Mesodermal cell (in vitro differentiated cells): ENCODE measurements at regions not wholly inside any gene's neighbourhood (a gene's known extent, or its start where the extent isn't known, plus 50 kb on each side); places are given as distances from the start of the nearest gene placed in this dataset.
"Not testable (repeated sequence)": the region's sequence is repeated elsewhere in the genome, so short reads cannot be mapped to it uniquely, and the experiment has no call there.

Experiments used
- H3K27ac ChIP-seq: 2 replicates; pipeline ENCODE4 v1.7.0; 2013; ENCODE audit warnings: mild to moderate bottlenecking, low read depth, low read length, moderate library complexity; ENCODE audit not compliant: severe bottlenecking
- H3K36me3 ChIP-seq: 2 replicates; pipeline ENCODE4 v1.7.1; 2013; ENCODE audit warnings: mild to moderate bottlenecking, low read length, moderate library complexity; ENCODE audit not compliant: control insufficient read depth, insufficient read depth
- H3K4me1 ChIP-seq: one replicate; pipeline ENCODE4 v1.7.1; 2013; ENCODE audit warnings: mild to moderate bottlenecking, low read length; ENCODE audit not compliant: insufficient read depth, control insufficient read depth, poor library complexity, severe bottlenecking
- H3K4me3 ChIP-seq: 2 replicates; pipeline ENCODE4 v1.7.0; 2013; ENCODE audit warnings: low read length, control low read depth, mild to moderate bottlenecking; ENCODE audit not compliant: insufficient read depth, poor library complexity, severe bottlenecking; ENCODE audit errors: extremely low read depth
- H3K9me3 ChIP-seq: 2 replicates; pipeline ENCODE4 v1.7.1; 2013; ENCODE audit warnings: mild to moderate bottlenecking, low read length, moderate library complexity; ENCODE audit not compliant: control insufficient read depth
- WGBS, 2 experiments: methylation state at CpG; one replicate each; pipeline ENCODE4 v1.1.5; 2013; ENCODE audit warnings: missing lambda C conversion rate in 2 of 2; ENCODE audit not compliant: insufficient coverage in 2 of 2; 5-methylcytosine and 5-hydroxymethylcytosine counted together

DNA sequence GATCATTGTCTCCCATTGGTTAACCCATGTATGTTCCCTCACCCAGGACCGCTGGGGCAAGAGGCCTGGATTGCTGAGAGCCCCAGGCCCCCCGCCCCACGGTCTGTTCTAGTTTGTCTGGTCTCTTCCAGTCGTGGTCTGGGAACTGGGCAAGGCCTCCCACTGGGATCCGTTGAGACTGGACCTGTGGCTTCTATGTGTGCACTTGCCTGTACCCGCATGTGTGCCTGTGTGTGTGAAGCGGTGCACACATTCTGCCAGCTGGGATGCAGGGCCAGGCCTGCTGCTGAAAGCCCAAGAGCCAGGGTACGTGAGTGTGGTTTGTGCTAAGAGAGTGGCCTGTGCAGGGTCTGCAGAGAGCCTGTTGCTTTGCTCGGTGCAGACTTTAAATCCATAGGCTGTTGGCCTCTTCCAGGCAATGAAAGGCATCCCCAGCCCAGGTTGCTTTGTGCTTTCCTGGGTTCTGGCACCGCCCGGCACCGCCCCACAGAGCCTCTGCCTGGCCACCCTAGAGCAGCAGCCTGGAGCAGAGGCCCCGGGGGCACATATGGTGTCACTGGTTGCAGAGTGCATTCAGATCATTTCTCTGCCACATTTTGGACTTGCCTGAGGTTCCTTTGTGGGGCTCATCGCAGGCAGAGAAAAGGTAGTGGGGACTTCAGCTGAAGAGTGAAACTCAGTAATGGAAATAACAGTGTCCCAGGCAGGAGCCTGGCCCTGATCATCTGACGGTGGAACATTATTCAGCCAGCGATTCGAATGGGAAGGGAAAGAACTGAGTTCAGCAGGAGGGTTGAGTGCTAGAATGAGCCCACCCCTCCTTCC, 215.5 kb downstream of the GLRX3 start:
- WGBS, 2 experiments, result 83 to 89% methylated on average over 17 of the region's 17 CpGs

DNA sequence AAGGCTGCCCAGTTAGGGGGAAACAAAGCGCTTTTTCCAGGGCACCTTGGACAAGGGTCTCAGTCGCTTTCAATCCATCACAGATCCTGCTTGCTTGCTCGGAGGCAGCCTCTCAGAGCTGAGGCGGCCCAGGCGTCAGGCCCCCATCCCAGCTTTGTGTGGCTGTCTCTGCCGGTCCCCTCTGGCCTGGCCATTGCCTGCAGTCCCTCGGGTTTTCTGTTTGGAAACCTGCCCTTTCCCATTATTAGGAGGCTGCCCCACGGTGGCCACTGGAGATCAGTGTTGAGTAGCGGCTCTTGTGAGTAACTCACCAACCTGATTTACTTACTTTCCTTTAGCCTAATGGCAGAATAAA, 216.1 kb downstream of the GLRX3 start:
- 75 to 78% methylated on average over 6 to 7 of the region's 9 CpGs for WGBS, 2 experiments
- H3K4me1 ChIP-seq, result no peaks in the 10 kb centered on the region
- H3K36me3 ChIP-seq, result no peaks in the 10 kb centered on the region
- no peaks in the 10 kb centered on the region for H3K9me3 ChIP-seq
- H3K4me3 ChIP-seq, result no peak overlapping the region
- H3K27ac ChIP-seq, result no peak overlapping the region

More for the DNA sequence above, 215.5 kb downstream of the GLRX3 start:
- Histone ChIP-seq H3K9me3 (no peaks in the 10 kb centered on the region), H3K4me3 (no peak overlapping the region), H3K27ac (no peak overlapping the region), H3K36me3 (no peaks in the 10 kb centered on the region), H3K4me1 (no peaks in the 10 kb centered on the region)

DNA sequence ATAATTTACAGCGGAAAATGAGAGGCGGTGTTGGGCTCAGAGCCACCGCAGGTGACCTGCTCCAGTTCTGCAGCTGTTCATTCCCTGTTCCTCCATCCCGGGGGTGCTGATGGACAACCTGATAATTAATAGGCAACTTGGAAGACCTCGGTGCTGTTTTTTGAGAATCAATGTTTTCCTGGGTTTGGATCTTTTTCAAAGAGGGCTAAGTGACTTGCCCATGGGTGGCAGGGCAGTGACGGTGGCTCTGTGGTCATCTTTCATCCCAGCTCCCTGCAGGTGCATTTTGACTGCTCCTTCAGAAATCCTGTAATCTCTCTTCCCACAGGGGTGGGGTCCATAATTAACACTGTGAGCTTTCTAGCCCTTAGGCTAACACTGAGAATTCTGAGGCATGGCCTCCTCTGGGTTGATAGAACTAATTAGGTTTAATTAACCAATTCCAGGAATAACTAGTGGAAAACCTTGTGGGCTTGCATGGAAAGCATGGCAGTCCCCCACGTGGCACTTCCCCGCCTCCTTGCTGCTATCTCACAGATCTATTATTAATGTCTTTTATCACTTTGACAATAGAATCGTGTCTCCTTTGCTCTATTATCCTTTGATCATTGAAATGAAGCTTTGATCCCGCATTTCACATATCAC, 217.9 kb downstream of the GLRX3 start:
- Histone ChIP-seq H3K36me3 (no peaks in the 10 kb centered on the region), H3K4me3 (no peak overlapping the region), H3K9me3 (no peaks in the 10 kb centered on the region), H3K4me1 (no peaks in the 10 kb centered on the region), H3K27ac (no peak overlapping the region)
- 95 to 97% methylated on average over 9 of the region's 10 CpGs for WGBS, 2 experiments

DNA sequence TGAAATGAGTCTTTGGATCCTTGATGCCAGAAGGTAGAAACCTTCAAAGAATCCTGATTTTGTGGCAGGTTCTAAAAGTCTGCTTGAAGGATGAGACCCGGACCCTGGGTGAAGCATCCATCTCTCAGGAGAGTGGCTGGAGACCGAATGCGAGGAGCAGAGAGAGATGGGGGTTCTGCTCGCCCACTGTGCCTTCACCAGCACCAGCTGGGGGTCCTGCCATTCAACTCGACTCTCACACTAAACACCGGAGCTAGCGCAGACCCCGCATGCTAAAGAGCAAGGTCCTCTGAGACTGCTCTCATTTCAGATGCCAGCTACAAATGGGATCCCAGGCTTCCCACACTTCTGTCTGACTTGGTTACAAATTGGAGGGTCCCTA, 218.4 kb downstream of the GLRX3 start:
- 91 to 93% methylated on average over 6 to 8 of the region's 8 CpGs for WGBS, 2 experiments
- Histone ChIP-seq H3K4me1 (no peaks in the 10 kb centered on the region), H3K36me3 (no peaks in the 10 kb centered on the region), H3K9me3 (no peaks in the 10 kb centered on the region), H3K27ac (no peak overlapping the region), H3K4me3 (no peak overlapping the region)

DNA sequence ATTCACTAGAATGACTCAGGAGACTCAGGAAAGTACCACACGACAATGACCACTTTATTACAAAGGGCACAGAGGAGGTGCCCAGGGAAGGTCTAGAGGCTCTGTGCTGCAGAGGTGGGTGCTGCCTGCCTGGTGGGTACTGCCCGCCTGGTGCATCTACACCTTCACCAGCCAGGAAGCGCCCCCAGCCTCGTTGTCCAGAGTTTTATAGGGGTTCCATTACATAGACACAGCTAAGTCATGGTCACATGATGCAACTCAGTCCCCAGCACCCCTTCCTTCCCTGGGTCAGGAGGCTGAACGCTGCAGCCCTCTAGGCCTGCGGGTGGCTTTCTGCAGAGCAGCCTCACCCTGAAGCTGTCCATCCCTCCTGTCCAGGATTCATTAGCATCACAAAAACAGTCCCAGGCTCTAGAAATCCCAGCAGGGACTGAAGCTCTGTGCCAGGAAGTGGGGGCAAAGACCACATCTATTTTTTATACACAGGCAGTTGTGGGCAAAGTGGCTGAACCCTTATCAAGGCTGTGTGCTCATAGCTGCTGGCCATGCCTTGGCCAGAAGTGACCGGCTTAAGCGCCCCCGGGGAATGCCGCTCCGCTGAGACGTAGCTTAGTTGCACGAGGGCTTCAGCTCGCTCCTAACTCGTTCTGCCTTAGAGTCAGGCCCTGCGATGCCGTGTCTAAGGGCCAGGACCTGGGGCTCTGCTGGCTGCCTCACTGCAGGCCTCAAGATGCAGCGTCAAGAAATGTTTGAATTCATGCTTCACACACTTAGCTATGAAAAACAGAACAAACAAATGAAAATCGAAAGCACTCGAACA, 219.0 kb downstream of the GLRX3 start:
- H3K9me3 ChIP-seq, result no peaks in the 10 kb centered on the region
- no peaks in the 10 kb centered on the region for H3K4me1 ChIP-seq
- no peaks in the 10 kb centered on the region for H3K36me3 ChIP-seq
- no peak overlapping the region for H3K27ac ChIP-seq
- 80 to 83% methylated on average over 16 to 17 of the region's 20 CpGs for WGBS, 2 experiments
- no peak overlapping the region for H3K4me3 ChIP-seq

DNA sequence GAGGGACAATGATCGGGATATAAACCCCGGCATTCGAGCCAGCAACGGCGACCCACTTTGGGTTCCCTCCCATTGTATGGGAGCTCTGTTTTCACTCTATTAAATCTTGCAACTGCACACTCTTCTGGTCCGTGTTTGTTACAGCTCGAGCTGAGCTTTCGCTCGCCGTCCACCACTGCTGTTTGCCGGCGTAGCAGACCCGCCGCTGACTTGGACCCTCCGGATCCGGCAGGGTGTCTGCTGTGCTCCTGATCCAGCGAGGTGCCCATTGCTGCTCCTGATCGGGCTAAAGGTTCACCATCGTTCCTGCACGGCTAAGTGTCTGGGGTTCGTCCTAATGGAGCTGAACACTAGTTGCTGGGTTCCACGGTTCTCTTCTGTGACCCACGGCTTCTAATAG, 220.2 kb downstream of the GLRX3 start:
- not testable (repeated sequence) for H3K4me1 ChIP-seq, H3K27ac ChIP-seq, H3K36me3 ChIP-seq, H3K4me3 ChIP-seq, H3K9me3 ChIP-seq
- 85 to 87% methylated on average over 21 to 23 of the region's 23 CpGs for WGBS, 2 experiments

DNA sequence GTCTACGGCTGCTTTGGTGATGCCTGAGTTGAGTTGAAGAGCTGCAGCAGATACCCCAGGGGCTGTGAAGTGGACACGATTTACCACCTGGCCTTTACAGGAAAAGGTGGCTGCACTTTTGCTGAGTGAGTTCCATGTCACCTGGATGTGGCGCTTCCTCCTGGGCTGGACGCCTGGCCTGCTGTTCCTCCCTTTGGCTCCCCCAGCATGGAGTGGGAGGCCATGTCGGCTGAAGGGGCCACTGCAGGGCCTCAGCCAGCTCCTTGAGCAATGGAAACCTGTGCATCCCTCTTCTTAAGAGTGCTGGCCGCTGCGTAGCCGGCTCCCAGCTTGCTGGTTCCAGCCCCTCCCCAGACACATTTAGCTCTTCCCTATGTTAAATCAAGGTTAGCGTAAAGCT, 221.0 kb downstream of the GLRX3 start:
- WGBS, 2 experiments, result 87 to 92% methylated on average over 9 of the region's 9 CpGs
- Histone ChIP-seq H3K27ac (no peak overlapping the region), H3K9me3 (no peaks in the 10 kb centered on the region), H3K36me3 (no peaks in the 10 kb centered on the region), H3K4me1 (no peaks in the 10 kb centered on the region), H3K4me3 (no peak overlapping the region)

DNA sequence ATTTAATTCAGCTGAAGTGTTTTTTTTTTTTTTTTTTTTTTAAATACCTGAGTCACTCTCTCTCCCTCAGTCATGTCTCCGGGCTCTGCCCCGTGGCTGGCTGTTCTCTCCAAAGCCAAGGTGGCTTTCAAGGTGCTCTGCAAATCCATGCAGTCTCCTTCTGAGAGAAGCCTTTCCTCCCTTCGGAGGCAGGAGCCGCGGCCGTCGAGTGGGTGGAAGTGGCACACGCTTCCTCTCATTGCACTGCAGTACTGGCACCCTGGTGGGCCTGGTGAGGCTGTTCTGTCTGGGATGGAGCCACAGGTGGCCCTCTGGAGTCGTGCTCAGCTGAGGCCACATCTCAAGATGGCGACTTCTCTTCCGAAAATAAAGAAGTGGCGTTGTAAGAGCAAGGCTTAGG, 221.8 kb downstream of the GLRX3 start:
- WGBS, 2 experiments, result 78 to 79% methylated on average over 9 to 12 of the region's 12 CpGs
- Histone ChIP-seq H3K4me3 (no peak overlapping the region), H3K4me1 (no peaks in the 10 kb centered on the region), H3K9me3 (no peaks in the 10 kb centered on the region), H3K36me3 (no peaks in the 10 kb centered on the region), H3K27ac (no peak overlapping the region)

DNA sequence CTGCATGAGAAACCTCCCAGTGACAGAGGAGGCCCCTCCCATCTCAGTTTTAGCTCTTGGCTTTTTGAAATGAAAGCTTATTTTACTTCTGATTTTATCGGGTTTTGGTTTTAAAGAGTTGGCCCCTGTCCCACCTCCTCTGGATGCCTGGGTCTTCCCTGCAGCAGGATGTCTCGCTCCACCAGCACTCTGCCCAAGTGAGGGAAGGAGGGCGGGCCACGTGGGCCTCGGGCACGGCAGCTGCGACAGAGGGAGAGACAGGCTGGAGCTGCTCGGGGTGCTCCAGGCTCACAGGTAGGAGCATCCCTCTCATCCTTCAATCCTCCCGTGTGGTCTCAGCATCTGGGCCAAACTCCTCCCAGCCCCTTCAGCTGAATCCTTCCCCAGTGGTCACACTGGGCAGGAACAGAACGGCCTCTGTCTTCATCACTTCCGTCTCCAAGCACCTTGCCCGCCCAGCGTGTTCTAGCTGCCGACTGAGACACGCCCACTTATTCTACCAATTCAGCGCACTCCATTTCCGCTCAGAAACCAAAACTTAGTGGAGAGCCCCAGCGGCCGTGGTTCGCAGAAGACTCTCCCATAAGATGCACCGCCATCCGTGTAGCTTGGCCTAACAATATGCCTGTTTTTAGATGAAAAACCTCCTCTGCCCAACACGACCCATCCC, 222.9 kb downstream of the GLRX3 start:
- Histone ChIP-seq H3K36me3 (no peaks in the 10 kb centered on the region), H3K4me3 (no peak overlapping the region), H3K4me1 (no peaks in the 10 kb centered on the region), H3K27ac (no peak overlapping the region), H3K9me3 (no peaks in the 10 kb centered on the region)
- WGBS, 2 experiments, result 94% methylated on average over 17 to 21 of the region's 23 CpGs

DNA sequence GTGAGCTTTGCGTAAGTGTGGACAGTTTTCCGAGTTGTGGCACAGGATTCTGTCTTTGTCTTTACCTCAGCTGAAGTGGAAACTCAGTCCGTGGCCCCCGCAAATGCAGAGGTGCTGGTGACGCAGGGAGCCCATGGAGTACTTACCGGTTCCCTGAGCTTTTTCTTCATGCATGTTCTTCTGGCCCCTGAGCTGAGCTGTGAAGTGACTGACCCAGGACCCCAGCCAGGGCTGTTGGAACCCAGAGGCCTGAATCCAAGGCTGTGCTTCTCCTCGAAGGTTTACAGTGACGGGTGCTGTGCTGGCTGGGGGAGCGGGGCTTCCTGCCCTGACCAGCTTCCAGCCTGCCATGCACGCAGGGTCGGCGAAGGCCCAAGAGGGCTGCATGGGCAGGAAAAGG, 223.5 kb downstream of the GLRX3 start:
- H3K36me3 ChIP-seq, result no peaks in the 10 kb centered on the region
- H3K4me1 ChIP-seq, result no peaks in the 10 kb centered on the region
- H3K27ac ChIP-seq, result no peak overlapping the region
- WGBS, 2 experiments, result 86 to 94% methylated on average over 12 of the region's 12 CpGs
- no peaks in the 10 kb centered on the region for H3K9me3 ChIP-seq
- H3K4me3 ChIP-seq, result no peak overlapping the region
